Upper lobe of left lung (tissue), 4 donors: ENCODE measurements at regions not wholly inside any gene's neighbourhood (a gene's known extent, or its start where the extent isn't known, plus 50 kb on each side); places are given as distances from the start of the nearest gene placed in this dataset.

Source experiments
- CTCF ChIP-seq, 6 experiments: fragments of 450-650 bp in 4 of 6; fragments of 200-600 bp in 2 of 6; sonication (generic) in 2 of 6; IDR thresholded peaks; one replicate each; pipeline ENCODE4 v1.5.1; 2016 to 2019; ENCODE audit warnings: antibody characterized with exemption in 6 of 6
- EP300 ChIP-seq, 4 donors: sonication (generic); formaldehyde crosslinking; IDR thresholded peaks; one replicate each; pipeline ENCODE4 v1.5.1; 2017; ENCODE audit warnings: antibody characterized with exemption in 4 of 4, control low read depth in 2 of 4

- TF ChIP-seq CTCF (IDR thresholded peaks at IDR 0.05) (no peak), EP300 (IDR thresholded peaks at IDR 0.05) (no peak)
These were observed 330.2 kb downstream of the USP25 start for GRCh38 chr21:16059981-16060380.
